ENCODE measurements at regions not wholly inside any gene's neighbourhood (a gene's known extent, or its start where the extent isn't known, plus 50 kb on each side); places are given as distances from the start of the nearest gene placed in this dataset.
"Not testable (repeated sequence)": the region's sequence is repeated elsewhere in the genome, so short reads cannot be mapped to it uniquely, and the experiment has no call there.

GRCh38 chr4:107509615-107510014, 210.4 kb downstream of the PAPSS1 start:
- no peaks in the 10 kb centered on the region for H3K4me1 ChIP-seq
- H3K27me3 ChIP-seq, result no peaks in the 10 kb centered on the region
- H3K4me3 ChIP-seq, result no peak overlapping the region
- H3K27ac ChIP-seq, result no peak overlapping the region
- intact Hi-C loops (cut with DNase I; ENCODE audit: low total_unique reads), result no loop called here
- no peaks in the 10 kb centered on the region for H3K9me3 ChIP-seq
- H3K36me3 ChIP-seq, result no peaks in the 10 kb centered on the region
- no peak for TF ChIP-seq CTCF (IDR thresholded peaks at IDR 0.05)
- DNase-seq, result no peak

DNA sequence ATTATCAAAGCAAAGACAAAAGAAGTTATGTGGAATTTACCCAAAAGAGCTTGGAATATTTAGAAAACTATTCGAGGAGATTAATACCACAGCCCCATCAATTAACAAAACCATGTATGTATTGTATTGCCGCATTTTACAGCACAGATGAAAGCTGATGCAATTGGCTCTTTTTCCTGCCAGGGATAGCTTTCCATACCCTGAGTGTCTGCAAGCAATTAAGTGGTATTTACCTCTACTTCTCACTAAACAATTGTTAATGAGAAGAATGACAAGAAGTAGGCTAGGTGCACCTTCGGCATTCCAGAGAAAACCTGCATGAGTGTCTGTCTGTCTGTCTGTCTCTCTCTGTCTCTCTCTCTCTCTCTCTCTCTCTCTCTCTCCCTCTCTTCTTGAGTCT, 219.5 kb downstream of the PAPSS1 start:
- no peak for TF ChIP-seq CTCF (IDR thresholded peaks at IDR 0.05)
- H3K4me1 ChIP-seq, result no peaks in the 10 kb centered on the region
- DNase-seq, result no peak

GRCh38 chr4:107497054-107497453, 223.0 kb downstream of the PAPSS1 start:
- Histone ChIP-seq H3K4me1 (no peaks in the 10 kb centered on the region), H3K4me3 (no peak overlapping the region), H3K27me3 (no peaks in the 10 kb centered on the region), H3K9me3 (no peaks in the 10 kb centered on the region), H3K27ac (no peak overlapping the region), H3K36me3 (no peaks in the 10 kb centered on the region)
- intact Hi-C loops (cut with DNase I; ENCODE audit: low total_unique reads), result no loop called here
- DNase-seq, result no peak
- no peak for TF ChIP-seq CTCF (IDR thresholded peaks at IDR 0.05)

More for the DNA sequence above, 219.5 kb downstream of the PAPSS1 start:
- Histone ChIP-seq H3K36me3 (no peaks in the 10 kb centered on the region), H3K27ac (no peak overlapping the region), H3K9me3 (no peaks in the 10 kb centered on the region), H3K27me3 (no peaks in the 10 kb centered on the region), H3K4me3 (no peak overlapping the region)
- intact Hi-C loops (cut with DNase I; ENCODE audit: low total_unique reads), result no loop called here

GRCh38 chr4:107492566-107492965, 227.5 kb downstream of the PAPSS1 start:
- H3K27ac ChIP-seq, result no peak overlapping the region
- H3K27me3 ChIP-seq, result no peaks in the 10 kb centered on the region
- H3K4me1 ChIP-seq, result no peaks in the 10 kb centered on the region
- TF ChIP-seq CTCF (IDR thresholded peaks at IDR 0.05), result no peak
- no peaks in the 10 kb centered on the region for H3K9me3 ChIP-seq
- H3K36me3 ChIP-seq, result no peaks in the 10 kb centered on the region
- no peak for DNase-seq
- H3K4me3 ChIP-seq, result no peak overlapping the region
- intact Hi-C loops (cut with DNase I; ENCODE audit: low total_unique reads), result no loop called here

DNA sequence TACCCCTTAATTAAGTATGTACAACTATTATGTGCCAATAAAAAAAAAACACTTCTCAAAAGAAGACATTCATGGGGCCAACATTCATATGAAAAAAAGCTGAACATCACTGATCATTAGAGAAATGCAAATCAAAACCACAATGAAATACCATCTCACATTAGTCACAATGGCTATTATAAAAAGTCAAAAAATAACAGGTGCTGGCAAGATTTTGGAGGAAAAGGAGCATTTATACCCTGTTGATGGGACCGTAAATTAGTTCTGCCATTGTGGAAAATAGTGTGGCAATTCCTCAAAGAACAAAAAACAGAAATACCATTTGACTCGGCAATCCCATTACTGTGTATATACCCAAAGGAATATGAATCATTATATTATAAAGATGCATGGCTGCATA, 229.9 kb downstream of the PAPSS1 start:
- no peaks in the 10 kb centered on the region for H3K36me3 ChIP-seq
- H3K4me1 ChIP-seq, result no peaks in the 10 kb centered on the region
- DNase-seq, result no peak
- TF ChIP-seq CTCF (IDR thresholded peaks at IDR 0.05), result no peak
- no peak overlapping the region for H3K27ac ChIP-seq
- intact Hi-C loops (cut with DNase I; ENCODE audit: low total_unique reads), result no loop called here
- no peaks in the 10 kb centered on the region for H3K9me3 ChIP-seq
- no peak overlapping the region for H3K4me3 ChIP-seq
- no peaks in the 10 kb centered on the region for H3K27me3 ChIP-seq

DNA sequence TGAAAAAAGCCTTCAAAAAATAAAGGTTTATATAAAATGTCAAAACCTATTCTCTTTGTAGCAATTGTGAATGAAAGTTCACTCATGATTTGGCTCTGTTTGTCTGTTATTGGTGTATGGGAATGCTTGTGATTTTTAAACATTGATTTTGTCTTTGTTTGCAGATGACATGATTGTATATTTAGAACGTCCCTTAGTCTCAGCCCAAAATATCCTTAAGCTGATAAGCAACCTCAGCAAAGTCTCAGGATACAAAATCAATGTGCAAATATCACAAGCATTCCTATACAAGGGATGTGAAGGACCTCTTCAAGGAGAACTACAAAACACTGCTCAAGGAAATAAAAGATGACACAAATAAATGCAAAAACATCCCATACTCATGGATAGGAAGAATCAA, 236.4 kb downstream of the PAPSS1 start:
- intact Hi-C loops (cut with DNase I; ENCODE audit: low total_unique reads); DNase-seq; H3K36me3 ChIP-seq; H3K27ac ChIP-seq; H3K4me1 ChIP-seq; H3K4me3 ChIP-seq; H3K27me3 ChIP-seq: not testable (repeated sequence)
- H3K9me3 ChIP-seq, result peaks cover 0 to 21% (median 14%) of the 10 kb centered on the region in 3 donors
